Gastroesophageal sphincter (tissue), 3 donors: ENCODE measurements at regions not wholly inside any gene's neighbourhood (a gene's known extent, or its start where the extent isn't known, plus 50 kb on each side); places are given as distances from the start of the nearest gene placed in this dataset.

Experiments used
- CTCF ChIP-seq, 4 experiments: fragments of 200-600 bp in 2 of 4; fragments of 450-650 bp in 2 of 4; sonication (generic) in 1 of 4; IDR thresholded peaks; one replicate each; pipeline ENCODE4 v1.5.1; 2017 to 2019; ENCODE audit warnings: antibody characterized with exemption in 4 of 4, mild to moderate bottlenecking in 2 of 4, moderate library complexity in 2 of 4
- EP300 ChIP-seq: sonication (generic); formaldehyde crosslinking; IDR thresholded peaks from one replicate; pipeline ENCODE4 v1.6.1; 2017; ENCODE audit warnings: antibody characterized with exemption, mild to moderate bottlenecking
- POLR2A ChIP-seq, 2 donors: fragments of 450-650 bp; IDR thresholded peaks; one replicate each; pipeline ENCODE4 v1.6.1; 2017; ENCODE audit warnings: antibody characterized with exemption in 2 of 2, mild to moderate bottlenecking in 2 of 2, moderate library complexity in 1 of 2
- POLR2AphosphoS5 ChIP-seq: sonication (generic); formaldehyde crosslinking; IDR thresholded peaks from one replicate; pipeline ENCODE4 v1.6.1; 2017; ENCODE audit warnings: antibody characterized with exemption

DNA sequence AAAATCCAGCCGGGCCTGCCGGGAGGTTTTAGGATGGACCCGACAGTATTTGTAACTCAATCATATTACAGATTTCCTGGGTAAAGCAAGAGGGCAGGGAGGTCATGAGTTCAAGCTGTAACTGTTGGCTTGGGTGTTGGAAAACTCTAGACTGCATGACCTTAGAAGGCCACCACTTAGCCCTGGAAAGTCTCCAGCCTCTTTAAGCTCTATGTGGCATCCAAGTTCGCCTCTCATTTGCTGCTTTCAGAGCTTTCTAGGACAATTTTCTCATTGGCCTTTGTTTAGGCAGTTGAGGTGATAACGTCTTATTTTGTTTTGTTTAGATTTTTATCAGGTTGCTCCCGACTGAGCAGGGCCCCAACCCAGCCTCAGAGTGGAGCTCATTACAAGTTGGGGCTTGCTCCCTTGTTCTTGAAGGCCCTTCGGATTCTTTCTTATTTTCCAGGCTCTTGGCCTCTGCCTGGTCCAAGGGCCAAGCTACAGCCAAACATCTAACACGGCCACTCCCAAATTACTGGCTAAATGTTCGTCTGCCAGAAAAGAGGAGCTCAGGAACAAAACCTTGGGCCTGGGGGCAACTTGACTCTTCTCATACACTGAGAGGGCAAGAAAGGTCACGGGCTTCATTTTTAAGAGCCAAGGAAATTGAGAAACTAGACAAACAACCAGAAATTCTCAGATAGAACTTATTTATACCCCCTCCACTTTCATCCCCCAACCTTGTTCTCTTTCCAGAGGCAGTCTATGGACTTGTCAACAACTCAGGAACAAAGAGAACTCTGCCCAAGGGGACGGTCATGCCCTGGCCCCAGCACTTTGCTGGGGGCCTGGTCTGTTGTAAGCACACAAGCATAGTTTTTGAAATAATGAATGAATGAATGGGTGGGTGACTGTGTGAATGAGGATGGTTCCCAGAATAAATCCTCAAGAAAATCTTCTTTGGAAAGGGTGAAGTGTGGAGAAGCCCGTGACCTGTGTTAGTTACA lies 526.9 kb downstream of the BNC2 start:
- TF ChIP-seq CTCF (IDR thresholded peaks at IDR 0.05) (no peak), POLR2A (IDR thresholded peaks at IDR 0.05) (no peak), EP300 (no peak), POLR2AphosphoS5 (no peak)
